ENCODE measurements at regions not wholly inside any gene's neighbourhood (a gene's known extent, or its start where the extent isn't known, plus 50 kb on each side); places are given as distances from the start of the nearest gene placed in this dataset.

- H3K36me3 Mint-ChIP-seq, result no peaks in the 10 kb centered on the region
- no peaks in the 10 kb centered on the region for H3K4me1 Mint-ChIP-seq
- no peak overlapping the region for H3K27ac Mint-ChIP-seq
- H3K4me3 Mint-ChIP-seq, result no peak overlapping the region
- Histone ChIP-seq H3K4me3 (ENCODE audit: low read length) (no peak overlapping the region), H3K4me1 (ENCODE audit: control insufficient read depth in 2 of 2, insufficient read depth in 2 of 2, low read length in 2 of 2) (no peaks in the 10 kb centered on the region), H3K36me3 (ENCODE audit: control insufficient read depth in 2 of 3, insufficient read depth in 3 of 3, low read length in 3 of 3) (no peaks in the 10 kb centered on the region), H3K9me3 (ENCODE audit: control insufficient read depth in 2 of 3, low read length in 3 of 3) (no peaks in the 10 kb centered on the region), H3K27ac (ENCODE audit: low read depth, low read length) (no peak overlapping the region), H3K27me3 (ENCODE audit: control insufficient read depth in 2 of 2, insufficient read depth in 2 of 2, low read length in 2 of 2) (no peaks in the 10 kb centered on the region)
- CTCF ChIA-PET, result no interaction called here
- no peaks in the 10 kb centered on the region for H3K27me3 Mint-ChIP-seq
- no peak for DNase-seq
- POLR2A ChIA-PET, result no interaction called here
- ATAC-seq, result no peak
- peaks cover 0 to 14% (median 2%) of the 10 kb centered on the region in 11 donors for H3K9me3 Mint-ChIP-seq
- intact Hi-C loops (cut with micrococcal nuclease), result no loop called here
Measured at GRCh38 chr20:12063106-12063684, 145.5 kb downstream of the BTBD3 start.

- Mint-ChIP-seq H3K4me1 (no peaks in the 10 kb centered on the region), H3K27me3 (no peaks in the 10 kb centered on the region), H3K9me3 (peaks cover 0 to 10% (median 0%) of the 10 kb centered on the region in 11 donors), H3K27ac (no peak overlapping the region), H3K4me3 (no peak overlapping the region), H3K36me3 (no peaks in the 10 kb centered on the region)
- H3K27ac ChIP-seq (ENCODE audit: low read depth, low read length), result no peak overlapping the region
- no peaks in the 10 kb centered on the region for H3K4me1 ChIP-seq (ENCODE audit: control insufficient read depth in 2 of 2, insufficient read depth in 2 of 2, low read length in 2 of 2)
- H3K27me3 ChIP-seq (ENCODE audit: control insufficient read depth in 2 of 2, insufficient read depth in 2 of 2, low read length in 2 of 2), result no peaks in the 10 kb centered on the region
- CTCF ChIA-PET, result no interaction called here
- H3K4me3 ChIP-seq (ENCODE audit: low read length), result no peak overlapping the region
- H3K9me3 ChIP-seq (ENCODE audit: control insufficient read depth in 2 of 3, low read length in 3 of 3), result no peaks in the 10 kb centered on the region
- POLR2A ChIA-PET, result no interaction called here
- no peaks in the 10 kb centered on the region for H3K36me3 ChIP-seq (ENCODE audit: control insufficient read depth in 2 of 3, insufficient read depth in 3 of 3, low read length in 3 of 3)
- ATAC-seq, result no peak
- DNase-seq, result no peak
- intact Hi-C loops (cut with micrococcal nuclease), result no loop called here
Measured at GRCh38 chr20:12064540-12064939, 146.8 kb downstream of the BTBD3 start.

GRCh38 chr20:12067686-12068085 is 150.0 kb downstream of the BTBD3 start:
- DNase-seq (no peak), ATAC-seq (no peak)
- H3K27ac ChIP-seq (ENCODE audit: low read depth, low read length), result no peak overlapping the region
- H3K9me3 Mint-ChIP-seq, result peaks cover 0 to 3% (median 0%) of the 10 kb centered on the region in 11 donors
- POLR2A ChIA-PET, result no interaction called here
- H3K4me3 Mint-ChIP-seq, result no peak overlapping the region
- H3K36me3 ChIP-seq (ENCODE audit: control insufficient read depth in 2 of 3, insufficient read depth in 3 of 3, low read length in 3 of 3), result no peaks in the 10 kb centered on the region
- H3K4me1 Mint-ChIP-seq, result no peaks in the 10 kb centered on the region
- H3K27me3 Mint-ChIP-seq, result no peaks in the 10 kb centered on the region
- H3K27me3 ChIP-seq (ENCODE audit: control insufficient read depth in 2 of 2, insufficient read depth in 2 of 2, low read length in 2 of 2), result no peaks in the 10 kb centered on the region
- H3K4me3 ChIP-seq (ENCODE audit: low read length), result no peak overlapping the region
- H3K4me1 ChIP-seq (ENCODE audit: control insufficient read depth in 2 of 2, insufficient read depth in 2 of 2, low read length in 2 of 2), result no peaks in the 10 kb centered on the region
- H3K27ac Mint-ChIP-seq, result no peak overlapping the region
- CTCF ChIA-PET, result no interaction called here
- intact Hi-C loops (cut with micrococcal nuclease), result no loop called here
- H3K36me3 Mint-ChIP-seq, result no peaks in the 10 kb centered on the region
- H3K9me3 ChIP-seq (ENCODE audit: control insufficient read depth in 2 of 3, low read length in 3 of 3), result no peaks in the 10 kb centered on the region

- no peak for DNase-seq
- Histone ChIP-seq H3K4me1 (ENCODE audit: control insufficient read depth in 2 of 2, insufficient read depth in 2 of 2, low read length in 2 of 2) (no peaks in the 10 kb centered on the region), H3K9me3 (ENCODE audit: control insufficient read depth in 2 of 3, low read length in 3 of 3) (no peaks in the 10 kb centered on the region), H3K27me3 (ENCODE audit: control insufficient read depth in 2 of 2, insufficient read depth in 2 of 2, low read length in 2 of 2) (no peaks in the 10 kb centered on the region), H3K4me3 (ENCODE audit: low read length) (no peak overlapping the region), H3K36me3 (ENCODE audit: control insufficient read depth in 2 of 3, insufficient read depth in 3 of 3, low read length in 3 of 3) (no peaks in the 10 kb centered on the region), H3K27ac (ENCODE audit: low read depth, low read length) (no peak overlapping the region)
- Mint-ChIP-seq H3K27me3 (no peaks in the 10 kb centered on the region), H3K36me3 (no peaks in the 10 kb centered on the region), H3K4me1 (no peaks in the 10 kb centered on the region), H3K9me3 (peaks cover 0 to 3% (median 0%) of the 10 kb centered on the region in 11 donors), H3K27ac (no peak overlapping the region), H3K4me3 (no peak overlapping the region)
- intact Hi-C loops (cut with micrococcal nuclease), result no loop called here
- no peak for ATAC-seq
- POLR2A ChIA-PET, result no interaction called here
- CTCF ChIA-PET, result no interaction called here
Measured at GRCh38 chr20:12068121-12068520, 150.4 kb downstream of the BTBD3 start.

- Mint-ChIP-seq H3K4me3 (no peak overlapping the region), H3K27ac (no peak overlapping the region), H3K4me1 (no peaks in the 10 kb centered on the region), H3K9me3 (peaks cover 0 to 5% (median 0%) of the 10 kb centered on the region in 11 donors), H3K27me3 (no peaks in the 10 kb centered on the region), H3K36me3 (no peaks in the 10 kb centered on the region)
- Histone ChIP-seq H3K4me1 (ENCODE audit: control insufficient read depth in 2 of 2, insufficient read depth in 2 of 2, low read length in 2 of 2) (no peaks in the 10 kb centered on the region), H3K9me3 (ENCODE audit: control insufficient read depth in 2 of 3, low read length in 3 of 3) (no peaks in the 10 kb centered on the region), H3K36me3 (ENCODE audit: control insufficient read depth in 2 of 3, insufficient read depth in 3 of 3, low read length in 3 of 3) (no peaks in the 10 kb centered on the region), H3K4me3 (ENCODE audit: low read length) (no peak overlapping the region), H3K27me3 (ENCODE audit: control insufficient read depth in 2 of 2, insufficient read depth in 2 of 2, low read length in 2 of 2) (no peaks in the 10 kb centered on the region), H3K27ac (ENCODE audit: low read depth, low read length) (no peak overlapping the region)
- ATAC-seq (no peak), DNase-seq (no peak)
- ChIA-PET POLR2A (no interaction called here), CTCF (no interaction called here)
- intact Hi-C loops (cut with micrococcal nuclease), result no loop called here
Measured at GRCh38 chr20:12069181-12069580, 151.5 kb downstream of the BTBD3 start.

GRCh38 chr20:12072221-12072953 is 154.7 kb downstream of the BTBD3 start:
- no peaks in the 10 kb centered on the region for H3K4me1 Mint-ChIP-seq
- ATAC-seq, result no peak
- no peak overlapping the region for H3K4me3 ChIP-seq (ENCODE audit: low read length)
- H3K27ac Mint-ChIP-seq, result no peak overlapping the region
- H3K9me3 Mint-ChIP-seq, result peaks cover 0 to 7% (median 1%) of the 10 kb centered on the region in 11 donors
- intact Hi-C loops (cut with micrococcal nuclease), result no loop called here
- H3K27me3 Mint-ChIP-seq, result no peaks in the 10 kb centered on the region
- no peak overlapping the region for H3K4me3 Mint-ChIP-seq
- no peaks in the 10 kb centered on the region for H3K27me3 ChIP-seq (ENCODE audit: control insufficient read depth in 2 of 2, insufficient read depth in 2 of 2, low read length in 2 of 2)
- POLR2A ChIA-PET, result no interaction called here
- H3K9me3 ChIP-seq (ENCODE audit: control insufficient read depth in 2 of 3, low read length in 3 of 3), result no peaks in the 10 kb centered on the region
- no peak for DNase-seq
- H3K27ac ChIP-seq (ENCODE audit: low read depth, low read length), result no peak overlapping the region
- H3K4me1 ChIP-seq (ENCODE audit: control insufficient read depth in 2 of 2, insufficient read depth in 2 of 2, low read length in 2 of 2), result no peaks in the 10 kb centered on the region
- H3K36me3 Mint-ChIP-seq, result no peaks in the 10 kb centered on the region
- CTCF ChIA-PET, result no interaction called here
- H3K36me3 ChIP-seq (ENCODE audit: control insufficient read depth in 2 of 3, insufficient read depth in 3 of 3, low read length in 3 of 3), result no peaks in the 10 kb centered on the region

- Mint-ChIP-seq H3K36me3 (no peaks in the 10 kb centered on the region), H3K27me3 (no peaks in the 10 kb centered on the region), H3K4me1 (no peaks in the 10 kb centered on the region), H3K4me3 (no peak overlapping the region), H3K9me3 (peaks cover 0 to 7% (median 1%) of the 10 kb centered on the region in 11 donors), H3K27ac (no peak overlapping the region)
- ChIA-PET POLR2A (no interaction called here), CTCF (no interaction called here)
- ATAC-seq (no peak), DNase-seq (no peak)
- no peaks in the 10 kb centered on the region for H3K36me3 ChIP-seq (ENCODE audit: control insufficient read depth in 2 of 3, insufficient read depth in 3 of 3, low read length in 3 of 3)
- H3K27me3 ChIP-seq (ENCODE audit: control insufficient read depth in 2 of 2, insufficient read depth in 2 of 2, low read length in 2 of 2), result no peaks in the 10 kb centered on the region
- intact Hi-C loops (cut with micrococcal nuclease), result no loop called here
- no peaks in the 10 kb centered on the region for H3K9me3 ChIP-seq (ENCODE audit: control insufficient read depth in 2 of 3, low read length in 3 of 3)
- H3K4me1 ChIP-seq (ENCODE audit: control insufficient read depth in 2 of 2, insufficient read depth in 2 of 2, low read length in 2 of 2), result no peaks in the 10 kb centered on the region
- H3K27ac ChIP-seq (ENCODE audit: low read depth, low read length), result no peak overlapping the region
- no peak overlapping the region for H3K4me3 ChIP-seq (ENCODE audit: low read length)
Measured at GRCh38 chr20:12072954-12073264, 155.2 kb downstream of the BTBD3 start.

All from naive thymus-derived CD4-positive, alpha-beta T cell (primary cell).